Breast epithelium (tissue), 3 donors: ENCODE measurements at regions not wholly inside any gene's neighbourhood (a gene's known extent, or its start where the extent isn't known, plus 50 kb on each side); places are given as distances from the start of the nearest gene placed in this dataset.

Source experiments
- POLR2AphosphoS5 ChIP-seq, 3 donors: sonication (generic); formaldehyde crosslinking; IDR thresholded peaks; one replicate each; pipeline ENCODE4 v1.6.1; 2017; ENCODE audit warnings: antibody characterized with exemption in 3 of 3
- TF ChIP-seq, protein P1 (sequence below), 3 donors: fragments of 450-650 bp; IDR thresholded peaks; one replicate each; pipeline ENCODE4 v1.5.1; 2016 to 2017; ENCODE audit warnings: antibody characterized with exemption in 3 of 3, mild to moderate bottlenecking in 3 of 3, moderate library complexity in 3 of 3

DNA sequence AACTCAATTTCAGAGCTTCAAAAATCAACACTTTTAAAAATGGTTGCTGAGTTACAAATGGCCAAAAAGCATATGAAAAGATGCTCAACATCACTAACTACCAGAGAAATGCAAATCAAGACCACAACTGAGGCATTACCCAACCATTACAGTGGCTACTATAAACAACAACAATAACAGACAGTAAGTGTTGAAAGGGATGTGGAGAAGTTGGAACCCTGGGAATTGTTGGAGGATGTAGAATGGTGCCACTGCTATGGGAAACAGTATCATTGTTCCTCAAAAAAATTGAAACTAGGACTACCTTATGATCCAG, 173.3 kb upstream of the SPRED2 start:
- TF ChIP-seq POLR2AphosphoS5 (IDR thresholded peaks at IDR 0.05), result no peak
- TF ChIP-seq, protein P1, sequence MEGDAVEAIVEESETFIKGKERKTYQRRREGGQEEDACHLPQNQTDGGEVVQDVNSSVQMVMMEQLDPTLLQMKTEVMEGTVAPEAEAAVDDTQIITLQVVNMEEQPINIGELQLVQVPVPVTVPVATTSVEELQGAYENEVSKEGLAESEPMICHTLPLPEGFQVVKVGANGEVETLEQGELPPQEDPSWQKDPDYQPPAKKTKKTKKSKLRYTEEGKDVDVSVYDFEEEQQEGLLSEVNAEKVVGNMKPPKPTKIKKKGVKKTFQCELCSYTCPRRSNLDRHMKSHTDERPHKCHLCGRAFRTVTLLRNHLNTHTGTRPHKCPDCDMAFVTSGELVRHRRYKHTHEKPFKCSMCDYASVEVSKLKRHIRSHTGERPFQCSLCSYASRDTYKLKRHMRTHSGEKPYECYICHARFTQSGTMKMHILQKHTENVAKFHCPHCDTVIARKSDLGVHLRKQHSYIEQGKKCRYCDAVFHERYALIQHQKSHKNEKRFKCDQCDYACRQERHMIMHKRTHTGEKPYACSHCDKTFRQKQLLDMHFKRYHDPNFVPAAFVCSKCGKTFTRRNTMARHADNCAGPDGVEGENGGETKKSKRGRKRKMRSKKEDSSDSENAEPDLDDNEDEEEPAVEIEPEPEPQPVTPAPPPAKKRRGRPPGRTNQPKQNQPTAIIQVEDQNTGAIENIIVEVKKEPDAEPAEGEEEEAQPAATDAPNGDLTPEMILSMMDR (IDR thresholded peaks at IDR 0.05), result no peak
